KOPT-K1 (cell line): ENCODE measurements at regions not wholly inside any gene's neighbourhood (a gene's known extent, or its start where the extent isn't known, plus 50 kb on each side); places are given as distances from the start of the nearest gene placed in this dataset.

Experiments used
- H3K27ac ChIP-seq: fragments of 200-600 bp; sonication (generic); 2 replicates; pipeline ENCODE4 v1.5.1; 2016; ENCODE audit warnings: antibody characterized with exemption, mild to moderate bottlenecking, low read depth, low read length; ENCODE audit not compliant: poor library complexity, severe bottlenecking
- H3K36me3 ChIP-seq: fragments of 200-600 bp; sonication (generic); 2 replicates; pipeline ENCODE4 v1.5.1; 2017; ENCODE audit warnings: antibody characterized with exemption, mild to moderate bottlenecking, low read length, moderate library complexity; ENCODE audit not compliant: insufficient read depth
- H3K9me3 ChIP-seq: fragments of 200-600 bp; sonication (generic); 2 replicates; pipeline ENCODE4 v1.5.1; 2017; ENCODE audit warnings: antibody characterized with exemption, low read length, mild to moderate bottlenecking; ENCODE audit not compliant: insufficient read depth, poor library complexity, severe bottlenecking

DNA sequence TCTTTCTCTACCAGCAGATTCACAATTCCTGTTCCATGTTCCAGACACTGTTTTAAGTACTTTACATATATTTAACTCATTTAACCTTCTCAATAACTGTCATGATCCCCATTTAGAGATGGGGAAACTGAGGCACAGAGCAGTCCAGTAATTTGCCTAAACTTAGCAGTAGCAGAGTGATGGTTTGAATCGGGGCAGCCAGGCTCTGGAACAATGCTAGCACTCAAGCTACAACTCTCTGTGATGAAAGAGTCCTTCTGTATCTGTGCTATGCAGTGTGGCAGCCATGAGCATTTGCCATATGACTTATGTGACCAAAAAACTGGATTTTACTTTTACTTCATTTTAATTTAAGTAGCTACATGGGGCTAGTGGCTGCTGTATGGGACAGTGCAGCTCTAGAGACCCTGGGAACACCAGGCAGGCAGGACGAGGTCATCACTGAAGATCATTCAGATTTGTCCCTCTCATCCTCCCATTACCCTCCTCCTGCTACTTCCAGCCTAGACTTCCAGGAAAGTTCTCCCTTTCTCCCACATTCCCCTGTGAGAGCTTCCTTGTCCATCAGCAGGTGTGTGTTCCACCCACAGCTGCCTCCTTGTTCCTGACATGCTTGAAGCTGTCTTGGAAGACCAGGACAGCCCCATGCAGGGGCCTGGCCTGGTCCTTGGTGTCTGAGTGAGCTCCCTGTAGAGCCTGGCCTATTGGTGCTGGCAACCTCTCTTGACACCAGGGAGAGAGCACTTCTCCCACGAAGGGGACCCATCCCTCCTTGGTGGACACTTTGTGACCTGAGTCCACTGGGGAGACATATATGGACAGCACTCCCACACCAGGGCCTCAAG lies 157.0 kb downstream of the MRPL14 start:
- H3K36me3 ChIP-seq: no peaks in the 10 kb centered on the region
- H3K9me3 ChIP-seq: no peaks in the 10 kb centered on the region
- no peak overlapping the region for H3K27ac ChIP-seq

DNA sequence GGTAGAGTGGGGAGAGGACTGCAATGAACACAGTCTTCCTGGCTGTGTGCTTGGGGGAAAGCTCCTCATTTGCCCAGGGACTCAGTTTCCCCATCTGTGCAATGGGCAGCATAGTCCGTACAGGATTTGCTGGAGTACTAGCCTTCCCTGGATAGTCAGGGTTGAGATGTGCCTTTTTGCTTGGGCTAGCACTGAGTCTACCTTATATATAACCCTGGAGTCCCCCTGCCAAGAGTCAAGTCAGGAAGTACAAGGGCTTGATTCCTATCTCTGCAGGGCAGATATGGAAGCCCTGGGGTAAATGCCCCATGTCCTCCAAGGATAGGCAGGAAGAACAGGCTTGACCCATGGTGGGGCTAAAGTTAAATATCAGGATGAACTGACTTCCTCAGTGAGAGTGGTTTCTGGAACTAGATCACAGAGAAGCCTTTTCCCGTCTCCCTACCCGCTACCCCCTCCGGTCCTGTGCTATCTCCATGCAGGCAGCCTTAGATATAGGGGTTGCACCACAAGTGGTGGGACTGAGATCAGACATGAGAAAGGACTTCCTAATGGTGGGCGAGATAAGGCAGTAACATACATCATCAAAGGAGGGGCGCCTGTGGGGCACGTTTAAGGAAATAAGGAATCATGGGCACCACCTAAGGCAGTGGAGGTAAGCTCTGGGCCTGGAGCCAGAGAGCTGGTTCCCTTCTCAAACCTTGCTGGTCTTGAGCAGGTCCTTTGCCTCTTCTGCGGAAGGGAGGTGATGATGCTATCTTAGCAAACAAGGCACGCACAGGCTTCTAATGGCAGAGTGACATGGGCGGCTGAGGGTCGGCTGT lies 157.9 kb downstream of the MRPL14 start:
- H3K36me3 ChIP-seq: no peaks in the 10 kb centered on the region
- no peaks in the 10 kb centered on the region for H3K9me3 ChIP-seq
- H3K27ac ChIP-seq: no peak overlapping the region

- no peak overlapping the region for H3K27ac ChIP-seq
- no peaks in the 10 kb centered on the region for H3K9me3 ChIP-seq
- no peaks in the 10 kb centered on the region for H3K36me3 ChIP-seq
Observed at GRCh38 chr6:43968110-43968965, 158.9 kb downstream of the MRPL14 start.

DNA sequence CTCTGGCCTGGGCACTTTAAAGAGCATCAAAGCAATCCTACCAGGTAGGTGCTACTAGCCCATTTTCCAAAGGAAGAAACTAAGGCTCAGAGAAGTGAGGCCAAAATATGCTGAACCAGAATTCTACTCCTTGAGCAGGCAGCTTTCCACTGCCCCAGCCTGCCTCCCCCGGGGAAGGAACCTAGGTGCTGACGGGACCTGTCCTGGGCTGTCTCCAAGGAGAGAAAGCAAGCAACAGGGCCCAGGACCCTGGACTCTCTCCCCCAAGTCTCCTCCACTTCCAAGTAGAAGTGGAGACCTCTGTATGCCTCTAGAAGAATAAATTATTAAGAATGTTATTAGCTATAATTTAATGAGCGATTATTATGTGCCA lies 159.5 kb downstream of the MRPL14 start:
- no peaks in the 10 kb centered on the region for H3K9me3 ChIP-seq
- H3K27ac ChIP-seq: no peak overlapping the region
- no peaks in the 10 kb centered on the region for H3K36me3 ChIP-seq

DNA sequence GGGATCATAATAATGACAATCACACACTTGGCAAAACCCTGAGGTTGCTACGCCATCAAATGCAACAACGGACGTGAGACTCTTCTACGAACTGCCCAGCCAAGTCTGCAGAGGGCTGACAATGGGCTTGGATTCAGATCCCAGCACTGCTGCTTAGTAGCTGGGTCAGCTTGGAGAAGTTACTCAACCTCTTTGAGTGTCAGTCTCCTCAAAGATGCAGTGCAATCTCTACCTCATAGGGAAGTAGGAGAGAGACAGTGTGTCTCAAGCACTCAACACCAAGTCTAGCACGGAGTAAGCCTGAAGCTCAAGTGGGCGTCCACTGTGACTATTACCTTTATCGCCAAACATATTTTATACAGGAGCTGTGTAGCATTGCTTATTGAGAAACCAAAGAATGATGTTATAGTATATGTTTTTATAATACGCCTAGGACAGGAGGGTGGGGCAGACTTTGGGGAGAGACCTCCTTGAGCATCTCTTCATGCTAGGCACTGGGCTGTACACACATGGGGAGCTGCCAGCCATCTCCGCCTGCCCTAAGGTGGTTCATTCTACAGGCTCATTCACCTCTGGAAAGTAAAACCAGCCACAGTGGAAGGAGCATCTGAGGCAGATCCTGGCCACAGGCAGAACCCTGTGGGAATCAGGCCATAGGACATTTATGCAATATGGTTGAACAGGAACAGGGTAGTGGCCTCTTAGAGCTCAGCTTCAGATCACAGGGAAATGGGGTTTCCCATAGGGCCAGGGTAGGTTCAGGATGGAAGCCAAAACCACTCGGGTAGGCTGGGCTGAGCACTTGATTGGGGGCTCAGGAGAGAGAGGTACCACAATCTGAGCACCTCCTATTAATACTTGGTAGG lies 160.2 kb downstream of the MRPL14 start:
- Histone ChIP-seq H3K27ac (no peak overlapping the region), H3K9me3 (no peaks in the 10 kb centered on the region), H3K36me3 (no peaks in the 10 kb centered on the region)

DNA sequence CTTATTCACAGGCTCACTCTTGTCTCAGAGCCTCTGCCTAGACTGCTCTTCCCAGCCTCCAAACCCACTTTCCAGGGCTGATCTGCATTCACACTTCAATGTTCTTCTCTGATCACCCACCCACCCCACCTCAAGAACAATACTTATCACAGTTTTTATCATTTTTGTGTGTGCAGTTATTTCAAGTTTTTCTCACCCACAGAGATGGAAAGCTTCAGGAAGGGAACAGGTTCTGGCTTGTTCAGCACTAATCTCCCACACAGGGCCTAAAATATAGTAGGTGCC lies 160.9 kb downstream of the MRPL14 start:
- Histone ChIP-seq H3K36me3 (no peaks in the 10 kb centered on the region), H3K27ac (no peak overlapping the region)

DNA sequence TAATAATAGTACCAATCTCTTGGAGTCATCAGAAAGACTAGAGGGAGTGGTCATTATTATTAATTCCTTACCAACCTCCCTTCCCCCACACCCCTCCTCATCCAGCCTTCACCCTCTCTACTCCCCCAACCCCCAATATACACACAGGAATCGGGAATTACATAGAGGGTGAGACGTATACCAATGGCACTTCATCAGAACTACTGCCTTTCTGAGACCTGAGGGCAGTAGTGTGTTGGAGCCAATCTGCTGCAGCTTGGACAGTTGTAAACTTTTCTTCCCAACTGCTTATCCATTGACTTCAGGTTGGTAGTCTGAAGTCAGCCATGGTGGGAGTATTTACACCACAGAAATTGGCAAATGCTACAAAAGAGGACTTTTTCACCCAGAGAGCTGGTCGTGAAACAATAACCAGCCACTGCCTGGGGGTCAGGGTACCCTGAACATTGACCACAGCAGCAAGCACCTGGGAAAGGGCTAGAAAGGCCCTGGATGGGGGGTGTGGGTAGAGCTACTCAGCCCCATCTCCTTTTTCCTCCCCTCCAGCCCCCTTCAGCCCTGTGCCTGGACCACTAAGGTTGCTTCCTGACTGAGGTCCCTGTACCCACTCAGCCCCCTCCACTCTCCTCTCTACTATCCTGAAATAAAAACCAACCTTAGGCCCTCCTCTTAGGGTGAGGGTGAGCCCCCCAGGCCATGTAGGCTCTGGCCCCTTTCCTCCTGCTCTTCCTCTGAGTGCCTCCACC lies 161.5 kb downstream of the MRPL14 start:
- no peaks in the 10 kb centered on the region for H3K36me3 ChIP-seq
- no peak overlapping the region for H3K27ac ChIP-seq
- H3K9me3 ChIP-seq: no peaks in the 10 kb centered on the region

More for the DNA sequence above, 160.9 kb downstream of the MRPL14 start:
- H3K9me3 ChIP-seq: no peaks in the 10 kb centered on the region

DNA sequence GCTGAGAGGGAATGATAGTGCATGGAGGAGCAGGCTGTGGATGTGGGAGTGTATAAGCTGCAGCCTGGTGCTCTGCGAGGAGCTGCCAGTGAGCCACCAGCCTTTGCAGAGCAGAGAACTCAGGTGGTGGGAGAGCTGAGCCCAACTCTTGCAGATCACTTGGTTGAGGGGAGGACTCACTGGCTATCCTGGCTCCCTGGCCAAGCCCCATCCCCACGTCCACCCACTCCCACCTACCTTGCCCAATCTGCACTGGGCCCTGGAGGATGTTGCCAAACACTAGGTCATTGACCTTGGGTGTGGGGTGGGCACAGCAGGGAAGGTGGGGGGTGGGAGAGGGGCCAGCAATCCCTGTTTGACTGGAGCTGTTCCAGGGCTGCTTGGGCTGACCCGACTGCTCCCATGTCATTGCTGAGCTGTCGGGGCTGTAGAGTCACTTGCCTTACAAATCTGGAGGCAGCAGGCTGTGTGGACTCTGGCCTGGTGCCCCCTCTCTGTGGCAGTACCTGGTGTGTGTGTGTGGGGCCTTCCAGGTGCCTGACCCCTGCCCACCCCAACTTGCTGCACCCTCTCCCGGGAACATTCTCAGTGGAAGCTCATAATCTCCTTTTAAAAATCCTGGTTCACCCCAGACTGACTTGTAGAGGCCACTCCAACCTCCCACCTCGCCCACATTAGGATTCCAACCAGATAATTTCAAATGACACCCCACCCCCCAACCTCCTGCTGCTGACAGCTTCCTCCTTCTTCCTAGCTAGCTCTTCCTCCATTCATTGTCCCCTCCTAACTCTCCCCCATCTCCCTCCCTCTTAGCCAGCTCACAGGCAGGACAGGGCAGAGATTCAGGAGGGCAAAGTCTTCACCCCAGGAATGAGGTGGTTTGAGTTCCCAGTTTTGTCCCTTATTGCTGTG lies 162.3 kb downstream of the MRPL14 start:
- H3K27ac ChIP-seq: no peak overlapping the region
- H3K9me3 ChIP-seq: no peaks in the 10 kb centered on the region
- H3K36me3 ChIP-seq: no peaks in the 10 kb centered on the region

DNA sequence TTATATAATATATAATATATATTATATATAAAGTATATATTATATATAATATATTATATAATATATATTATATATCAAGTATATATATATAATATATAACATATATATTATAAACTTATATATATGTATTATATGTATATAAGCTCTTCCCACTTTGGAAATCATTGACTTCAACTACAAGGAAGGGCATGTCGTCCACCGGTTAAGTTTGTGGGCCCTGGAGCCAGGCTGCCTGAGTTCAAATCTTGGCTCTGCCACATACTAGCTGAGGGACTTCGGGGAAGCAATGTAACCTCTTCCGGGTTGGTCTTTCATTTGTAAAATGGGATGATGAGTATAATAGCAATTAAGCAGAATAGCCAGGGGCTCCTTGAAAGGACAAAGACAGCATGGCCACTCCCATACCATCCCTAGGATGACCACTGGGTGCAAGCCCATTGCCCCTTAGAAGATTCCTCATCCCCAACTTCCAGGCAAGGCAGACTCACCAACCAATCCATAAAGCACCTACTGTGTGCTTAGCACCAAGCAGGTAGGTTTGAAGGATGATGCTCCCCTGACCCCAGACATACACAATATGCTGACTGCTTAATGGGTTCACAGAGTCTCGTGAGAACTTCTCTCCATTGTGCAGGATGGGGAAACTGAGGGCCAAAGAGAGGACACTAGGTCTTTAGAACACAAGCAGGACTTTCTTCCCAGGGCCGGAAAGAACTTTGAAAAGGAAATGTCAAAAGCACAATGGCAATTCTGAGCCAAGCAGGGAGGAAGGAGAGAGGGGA lies 163.2 kb downstream of the MRPL14 start:
- H3K9me3 ChIP-seq: no peaks in the 10 kb centered on the region
- H3K36me3 ChIP-seq: no peaks in the 10 kb centered on the region
- no peak overlapping the region for H3K27ac ChIP-seq

DNA sequence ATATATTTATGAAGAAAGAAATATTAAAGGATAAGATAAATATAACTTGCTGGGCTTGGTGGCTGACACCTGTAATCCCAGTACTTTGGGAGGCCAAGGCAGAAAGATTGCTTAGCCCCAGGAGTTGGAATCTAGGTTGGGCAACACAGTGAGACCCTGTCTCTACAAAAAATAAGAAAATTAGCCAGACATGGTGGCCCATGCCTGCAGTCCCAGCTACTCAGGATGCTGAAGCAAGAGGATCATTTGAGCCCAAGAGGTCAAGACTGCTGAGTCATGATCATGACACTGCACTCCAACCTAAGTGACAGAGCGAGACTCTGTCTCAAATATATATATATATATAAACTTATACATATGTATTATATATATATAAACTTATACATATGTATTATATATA lies 164.0 kb downstream of the MRPL14 start:
- no peaks in the 10 kb centered on the region for H3K36me3 ChIP-seq
- no peaks in the 10 kb centered on the region for H3K9me3 ChIP-seq
- no peak overlapping the region for H3K27ac ChIP-seq

- no peak overlapping the region for H3K27ac ChIP-seq
- H3K9me3 ChIP-seq: no peaks in the 10 kb centered on the region
- H3K36me3 ChIP-seq: no peaks in the 10 kb centered on the region
Observed at GRCh38 chr6:43962458-43962857, 164.8 kb downstream of the MRPL14 start.

DNA sequence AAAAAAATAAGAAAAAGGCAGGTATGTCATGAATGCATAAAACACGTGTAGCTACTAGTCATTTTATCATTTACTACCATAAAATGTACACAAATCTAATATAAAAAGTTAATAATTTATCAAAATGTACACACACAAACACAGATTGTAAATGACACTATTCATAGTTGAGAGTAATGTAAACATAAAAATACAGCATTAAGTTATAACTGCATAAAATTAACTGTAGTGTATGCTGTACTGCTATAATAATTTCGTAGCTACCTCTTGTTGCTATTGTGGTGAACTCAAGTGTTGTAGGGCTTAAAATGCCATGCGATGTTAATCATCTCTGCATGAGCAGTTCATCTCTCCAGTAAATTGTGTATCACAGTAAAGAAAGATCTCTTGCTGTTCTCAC lies 170.0 kb downstream of the MRPL14 start:
- Histone ChIP-seq H3K27ac (no peak overlapping the region), H3K36me3 (no peaks in the 10 kb centered on the region), H3K9me3 (no peaks in the 10 kb centered on the region)
